VCaP (cell line): ENCODE measurements at regions not wholly inside any gene's neighbourhood (a gene's known extent, or its start where the extent isn't known, plus 50 kb on each side); places are given as distances from the start of the nearest gene placed in this dataset.

Experiments used
- H3K27ac ChIP-seq: fragments of 450-650 bp; 2 replicates; pipeline ENCODE4 v1.5.1; 2017
- TF ChIP-seq, protein P1 (sequence below): fragments of 450-650 bp; conservative IDR thresholded peaks from 2 replicates; pipeline ENCODE4 v1.5.1; 2017; ENCODE audit warnings: mild to moderate bottlenecking, moderate library complexity

DNA sequence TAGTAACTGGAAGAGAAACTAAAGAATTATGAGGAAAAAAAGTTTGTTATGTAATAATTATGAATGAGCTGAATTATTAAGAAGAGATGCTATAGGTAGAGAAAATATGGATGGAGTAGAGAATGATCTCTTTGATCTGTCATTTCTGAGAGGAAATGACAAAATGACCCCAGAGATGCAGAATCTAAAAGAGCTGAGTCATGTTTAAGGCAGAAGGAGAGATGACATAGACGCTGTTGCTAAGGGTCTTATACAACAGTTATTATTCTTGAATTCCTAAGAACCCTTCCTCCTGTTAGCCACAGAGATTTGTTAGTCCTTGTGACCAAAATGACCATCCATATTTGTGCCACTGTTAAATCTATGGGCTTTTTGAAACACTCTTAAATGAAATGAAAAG lies 58.3 kb upstream of the FREM2 start:
- TF ChIP-seq, protein P1, sequence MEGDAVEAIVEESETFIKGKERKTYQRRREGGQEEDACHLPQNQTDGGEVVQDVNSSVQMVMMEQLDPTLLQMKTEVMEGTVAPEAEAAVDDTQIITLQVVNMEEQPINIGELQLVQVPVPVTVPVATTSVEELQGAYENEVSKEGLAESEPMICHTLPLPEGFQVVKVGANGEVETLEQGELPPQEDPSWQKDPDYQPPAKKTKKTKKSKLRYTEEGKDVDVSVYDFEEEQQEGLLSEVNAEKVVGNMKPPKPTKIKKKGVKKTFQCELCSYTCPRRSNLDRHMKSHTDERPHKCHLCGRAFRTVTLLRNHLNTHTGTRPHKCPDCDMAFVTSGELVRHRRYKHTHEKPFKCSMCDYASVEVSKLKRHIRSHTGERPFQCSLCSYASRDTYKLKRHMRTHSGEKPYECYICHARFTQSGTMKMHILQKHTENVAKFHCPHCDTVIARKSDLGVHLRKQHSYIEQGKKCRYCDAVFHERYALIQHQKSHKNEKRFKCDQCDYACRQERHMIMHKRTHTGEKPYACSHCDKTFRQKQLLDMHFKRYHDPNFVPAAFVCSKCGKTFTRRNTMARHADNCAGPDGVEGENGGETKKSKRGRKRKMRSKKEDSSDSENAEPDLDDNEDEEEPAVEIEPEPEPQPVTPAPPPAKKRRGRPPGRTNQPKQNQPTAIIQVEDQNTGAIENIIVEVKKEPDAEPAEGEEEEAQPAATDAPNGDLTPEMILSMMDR = no peak
- no peak overlapping the region for H3K27ac ChIP-seq

GRCh38 chr13:38630780-38631179 lies 56.1 kb upstream of the FREM2 start:
- no peak overlapping the region for H3K27ac ChIP-seq
- TF ChIP-seq, protein P1 = no peak

DNA sequence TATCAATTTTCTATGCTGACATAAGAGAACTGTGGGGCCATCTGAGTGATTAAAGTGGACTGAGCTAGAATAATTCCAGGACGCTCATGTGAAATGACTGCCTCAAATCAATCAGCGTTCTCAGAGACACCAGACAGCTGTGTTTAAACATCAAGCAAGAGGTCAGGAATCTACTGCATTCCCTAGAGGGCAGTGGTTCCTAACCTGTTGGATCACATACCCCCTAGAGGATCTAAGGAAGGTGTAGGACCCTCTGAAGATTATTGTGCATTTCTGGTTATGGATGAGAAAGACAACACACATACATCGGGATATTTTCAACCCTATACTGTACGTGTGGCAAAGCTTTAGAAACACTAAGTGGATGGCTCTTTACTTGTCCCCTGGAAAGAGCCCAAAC lies 51.8 kb upstream of the FREM2 start:
- TF ChIP-seq, protein P1 = no peak
- peak overlapping the region; percentile 90 for H3K27ac ChIP-seq

- H3K27ac ChIP-seq = peak overlapping the region; percentile 90
- TF ChIP-seq, protein P1 = no peak
These were observed 50.8 kb upstream of the FREM2 start for GRCh38 chr13:38636073-38636472.

DNA sequence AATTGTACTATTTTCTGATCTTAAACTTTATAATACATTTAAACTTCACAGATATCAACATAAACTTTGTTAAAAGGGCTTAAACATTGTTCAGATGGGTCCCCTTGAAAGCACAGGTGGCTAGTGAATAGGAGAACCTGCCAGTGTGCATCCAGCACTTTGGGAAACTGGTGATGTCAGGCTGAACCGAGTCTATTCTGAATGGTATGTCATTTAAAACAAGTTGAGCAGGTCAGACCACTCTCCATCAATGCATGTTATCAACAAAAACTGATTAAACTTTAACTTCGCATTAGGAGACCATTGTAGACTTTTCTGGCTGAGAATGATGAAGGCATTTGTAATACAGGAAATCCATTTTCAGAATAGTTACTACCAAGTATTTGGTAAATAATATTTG lies 50.1 kb upstream of the FREM2 start:
- TF ChIP-seq, protein P1 = no peak
- H3K27ac ChIP-seq = peak overlapping the region; percentile 90
